A673 (cell line): ENCODE measurements at regions not wholly inside any gene's neighbourhood (a gene's known extent, or its start where the extent isn't known, plus 50 kb on each side); places are given as distances from the start of the nearest gene placed in this dataset.

Source experiments
- BruUV-seq: library from RNA; stranded (reverse); fragments of 400-500 nt; replicated peaks from 2 replicates; lab custom pipeline; 2021; lab: Mats Ljungman, UMichigan
- CTCF ChIA-PET: fragments of 300-600 bp; sonication (Branson Sonifier 250); formaldehyde crosslinking; loops from one replicate; lab custom pipeline; 2022; ENCODE audit warnings: antibody characterized with exemption; lab: Charles Lee
- POLR2A ChIA-PET: fragments of 300-600 bp; sonication (Branson Sonifier 250); formaldehyde crosslinking; loops from one replicate; lab custom pipeline; 2022; ENCODE audit warnings: antibody characterized with exemption; ENCODE audit not compliant: low non-redundant PET; lab: Charles Lee
- DNase-seq: peaks from one replicate; pipeline ENCODE4 v3.0.0-alpha.2; 2015; ENCODE audit warnings: low spot score
- H3K27ac ChIP-seq: fragments of 200-600 bp; sonication (generic); 2 replicates; pipeline ENCODE4 v1.5.1; 2016; ENCODE audit warnings: mixed run types, low read depth, mild to moderate bottlenecking, mixed read lengths, antibody characterized with exemption, low read length; ENCODE audit not compliant: poor library complexity, severe bottlenecking
- H3K27me3 ChIP-seq: fragments of 200-600 bp; sonication (generic); replicated peaks from 2 replicates; pipeline ENCODE4 v1.6.1; 2017; ENCODE audit warnings: mixed run types, low read depth, mild to moderate bottlenecking, mixed read lengths, antibody characterized with exemption, low read length; ENCODE audit not compliant: insufficient read depth, poor library complexity
- H3K36me3 ChIP-seq: fragments of 200-600 bp; sonication (generic); 2 replicates; pipeline ENCODE4 v1.6.1; 2016; ENCODE audit warnings: mixed run types, mild to moderate bottlenecking, mixed read lengths, antibody characterized with exemption, low read length; ENCODE audit not compliant: insufficient read depth, poor library complexity, severe bottlenecking
- H3K4me1 ChIP-seq: fragments of 200-600 bp; sonication (generic); 2 replicates; pipeline ENCODE4 v1.6.1; 2017; ENCODE audit warnings: mixed run types, mild to moderate bottlenecking, mixed read lengths, antibody characterized with exemption, low read length; ENCODE audit not compliant: insufficient read depth, poor library complexity, severe bottlenecking
- H3K4me3 ChIP-seq: fragments of 200-600 bp; sonication (generic); 2 replicates; pipeline ENCODE4 v1.5.1; 2016; ENCODE audit warnings: low read depth, mixed run types, mild to moderate bottlenecking, mixed read lengths, low read length; ENCODE audit not compliant: poor library complexity, severe bottlenecking
- H3K9me3 ChIP-seq: fragments of 200-600 bp; sonication (generic); 2 replicates; pipeline ENCODE4 v1.6.1; 2016; ENCODE audit warnings: mixed run types, low read depth, mild to moderate bottlenecking, mixed read lengths, antibody characterized with exemption, low read length; ENCODE audit not compliant: poor library complexity, severe bottlenecking
- EZH2 ChIP-seq: fragments of 200-600 bp; sonication (generic); IDR thresholded peaks from 2 replicates; pipeline ENCODE4 v1.6.1; 2017; ENCODE audit warnings: borderline replicate concordance, low read depth, mild to moderate bottlenecking, mixed read lengths, antibody characterized with exemption, low read length; ENCODE audit not compliant: poor library complexity, severe bottlenecking
- intact Hi-C: fragments of 100-400 bp; cut with micrococcal nuclease; formaldehyde crosslinking; loops from one replicate; pipeline ENCODE4 v1.10.0; 2022; ENCODE audit not compliant: unreplicated experiment
- TF ChIP-seq, protein P1 (sequence below): fragments of 300-800, 200-600 bp; sonication (generic); conservative IDR thresholded peaks from 2 replicates; pipeline ENCODE4 v1.5.1; 2017; ENCODE audit warnings: low read depth, mild to moderate bottlenecking, antibody characterized with exemption, low read length, moderate library complexity, mixed read lengths

DNA sequence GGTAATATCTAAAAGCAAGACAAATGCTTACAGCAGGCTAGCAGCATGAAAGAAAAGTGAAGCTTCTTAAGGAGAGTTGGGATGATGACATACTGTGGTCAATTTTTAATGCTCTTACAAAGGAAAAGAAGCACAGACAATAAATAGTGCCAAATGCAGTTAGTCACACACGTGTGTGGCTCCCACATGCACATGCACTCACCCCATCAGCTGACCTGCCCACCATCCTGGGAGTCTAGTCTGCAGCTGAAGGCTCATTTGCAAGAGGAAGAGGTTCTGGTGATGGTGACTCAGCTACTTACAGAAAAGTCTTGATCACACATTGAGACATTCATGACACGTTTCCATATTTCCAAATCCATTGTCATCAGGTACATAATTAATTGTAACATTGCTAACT lies 129.3 kb downstream of the MRPL36 start:
- no peak overlapping the region for H3K27ac ChIP-seq
- POLR2A ChIA-PET: no interaction called here
- intact Hi-C loops: loop anchor here (10.0 kb wide), 1 partner anchor 364 kb away; no protein-coding TSS in a partner anchor
- H3K27me3 ChIP-seq: peaks cover 61% of the 10 kb centered on the region
- no peaks in the 10 kb centered on the region for H3K9me3 ChIP-seq
- no peak for TF ChIP-seq EZH2
- TF ChIP-seq, protein P1, sequence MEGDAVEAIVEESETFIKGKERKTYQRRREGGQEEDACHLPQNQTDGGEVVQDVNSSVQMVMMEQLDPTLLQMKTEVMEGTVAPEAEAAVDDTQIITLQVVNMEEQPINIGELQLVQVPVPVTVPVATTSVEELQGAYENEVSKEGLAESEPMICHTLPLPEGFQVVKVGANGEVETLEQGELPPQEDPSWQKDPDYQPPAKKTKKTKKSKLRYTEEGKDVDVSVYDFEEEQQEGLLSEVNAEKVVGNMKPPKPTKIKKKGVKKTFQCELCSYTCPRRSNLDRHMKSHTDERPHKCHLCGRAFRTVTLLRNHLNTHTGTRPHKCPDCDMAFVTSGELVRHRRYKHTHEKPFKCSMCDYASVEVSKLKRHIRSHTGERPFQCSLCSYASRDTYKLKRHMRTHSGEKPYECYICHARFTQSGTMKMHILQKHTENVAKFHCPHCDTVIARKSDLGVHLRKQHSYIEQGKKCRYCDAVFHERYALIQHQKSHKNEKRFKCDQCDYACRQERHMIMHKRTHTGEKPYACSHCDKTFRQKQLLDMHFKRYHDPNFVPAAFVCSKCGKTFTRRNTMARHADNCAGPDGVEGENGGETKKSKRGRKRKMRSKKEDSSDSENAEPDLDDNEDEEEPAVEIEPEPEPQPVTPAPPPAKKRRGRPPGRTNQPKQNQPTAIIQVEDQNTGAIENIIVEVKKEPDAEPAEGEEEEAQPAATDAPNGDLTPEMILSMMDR: no peak
- BruUV-seq: no TSS peak
- CTCF ChIA-PET: no interaction called here
- no peak overlapping the region for H3K4me3 ChIP-seq
- no peak for DNase-seq
- H3K36me3 ChIP-seq: no peaks in the 10 kb centered on the region
- H3K4me1 ChIP-seq: no peaks in the 10 kb centered on the region

DNA sequence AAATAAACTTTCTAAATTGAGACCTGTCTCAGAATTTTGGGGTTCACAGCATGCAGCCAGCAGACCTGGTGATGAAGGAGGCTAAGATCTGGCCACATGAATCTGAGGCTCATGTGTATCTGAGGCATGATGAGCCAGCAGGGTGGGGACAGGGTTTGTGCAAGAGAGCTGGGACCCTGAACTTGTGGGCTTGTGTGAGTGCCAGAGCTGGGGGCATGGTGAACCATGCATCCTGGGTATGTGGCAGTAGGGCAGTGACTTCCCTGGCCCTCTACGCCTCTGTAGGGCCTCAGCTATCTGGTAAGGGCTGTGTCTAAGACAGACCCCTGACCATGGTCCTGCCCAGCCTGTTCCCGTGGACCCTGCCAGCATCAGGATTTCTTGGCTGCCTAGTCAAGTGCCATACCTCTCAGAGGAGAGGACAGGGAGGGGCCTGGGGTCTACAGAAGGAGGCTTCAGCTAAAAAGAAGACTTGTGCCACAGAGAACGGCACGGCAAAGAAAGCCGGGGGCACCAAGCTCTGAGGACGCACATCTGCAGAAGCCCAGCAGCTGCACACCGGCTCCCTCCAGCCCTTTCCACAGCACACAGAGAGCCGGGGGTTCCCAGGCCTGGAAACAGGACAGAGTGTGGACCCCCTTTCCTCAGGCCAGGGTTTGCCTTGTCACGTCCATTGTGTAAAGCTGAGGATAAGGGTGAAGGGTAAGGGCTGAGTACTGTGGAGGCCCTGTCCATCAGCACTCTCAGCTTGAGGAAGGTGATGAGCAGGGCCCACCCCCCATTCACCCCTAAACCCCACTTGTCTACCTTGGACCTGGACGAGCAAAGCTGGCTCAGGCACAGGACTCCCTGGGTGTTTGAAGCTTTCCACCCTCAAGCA lies 130.1 kb downstream of the MRPL36 start:
- TF ChIP-seq EZH2: no peak
- TF ChIP-seq, protein P1: no peak
- intact Hi-C loops: loop anchor here (10.0 kb wide), 1 partner anchor 365 kb away; no protein-coding TSS in a partner anchor
- Histone ChIP-seq H3K36me3 (no peaks in the 10 kb centered on the region), H3K4me1 (no peaks in the 10 kb centered on the region), H3K9me3 (no peaks in the 10 kb centered on the region), H3K27ac (no peak overlapping the region), H3K4me3 (no peak overlapping the region), H3K27me3 (peaks cover 52% of the 10 kb centered on the region)
- POLR2A ChIA-PET: no interaction called here
- DNase-seq: no peak
- no TSS peak for BruUV-seq
- CTCF ChIA-PET: no interaction called here

GRCh38 chr5:1668141-1668721 lies 131.4 kb downstream of the MRPL36 start:
- no peak for DNase-seq
- peaks cover 47% of the 10 kb centered on the region for H3K27me3 ChIP-seq
- no peak overlapping the region for H3K27ac ChIP-seq
- TF ChIP-seq, protein P1: no peak
- TF ChIP-seq EZH2: no peak
- intact Hi-C loops: no loop called here
- BruUV-seq: no TSS peak
- ChIA-PET POLR2A (no interaction called here), CTCF (no interaction called here)
- H3K4me1 ChIP-seq: no peaks in the 10 kb centered on the region
- H3K9me3 ChIP-seq: no peaks in the 10 kb centered on the region
- peak overlapping the region; percentile 31 for H3K4me3 ChIP-seq
- H3K36me3 ChIP-seq: no peaks in the 10 kb centered on the region
